HUES6 (cell line): ENCODE measurements at regions not wholly inside any gene's neighbourhood (a gene's known extent, or its start where the extent isn't known, plus 50 kb on each side); places are given as distances from the start of the nearest gene placed in this dataset.

Experiments used
- H3K27ac ChIP-seq: 2 replicates; pipeline ENCODE4 v1.7.0; 2013; ENCODE audit warnings: low read depth, mild to moderate bottlenecking, low read length, inconsistent platforms
- H3K27me3 ChIP-seq: 2 replicates; pipeline ENCODE4 v1.6.1; 2013; ENCODE audit warnings: low read length; ENCODE audit not compliant: control insufficient read depth, insufficient read depth
- H3K36me3 ChIP-seq: 2 replicates; pipeline ENCODE4 v1.6.1; 2013; ENCODE audit warnings: low read length; ENCODE audit not compliant: control insufficient read depth, insufficient read depth
- H3K4me1 ChIP-seq: 2 replicates; pipeline ENCODE4 v1.6.1; 2013; ENCODE audit warnings: low read length; ENCODE audit not compliant: control insufficient read depth, insufficient read depth
- H3K4me3 ChIP-seq: 2 replicates; pipeline ENCODE4 v1.5.1; 2013; ENCODE audit warnings: low read depth, low read length
- H3K9ac ChIP-seq: one replicate; pipeline ENCODE4 v1.6.1; 2013; ENCODE audit warnings: mild to moderate bottlenecking, low read length
- H3K9me3 ChIP-seq: 2 replicates; pipeline ENCODE4 v1.6.1; 2013; ENCODE audit warnings: low read depth, low read length; ENCODE audit not compliant: control insufficient read depth, insufficient read depth

- no peaks in the 10 kb centered on the region for H3K4me1 ChIP-seq
- no peak overlapping the region for H3K9ac ChIP-seq
- peaks cover 9% of the 10 kb centered on the region; the same call in 1 of the 2 replicates for H3K9me3 ChIP-seq
- no peaks in the 10 kb centered on the region for H3K36me3 ChIP-seq
- H3K4me3 ChIP-seq, result no peak overlapping the region
- no peaks in the 10 kb centered on the region for H3K27me3 ChIP-seq
- H3K27ac ChIP-seq, result no peak overlapping the region
Measured at GRCh38 chr12:114919479-114919878, 235.5 kb upstream of the TBX3 start.

- no peak overlapping the region for H3K4me3 ChIP-seq
- no peaks in the 10 kb centered on the region for H3K36me3 ChIP-seq
- H3K27me3 ChIP-seq, result no peaks in the 10 kb centered on the region
- H3K9ac ChIP-seq, result no peak overlapping the region
- no peaks in the 10 kb centered on the region for H3K4me1 ChIP-seq
- no peak overlapping the region for H3K27ac ChIP-seq
- H3K9me3 ChIP-seq, result peaks cover 9% of the 10 kb centered on the region; the same call in 1 of the 2 replicates
Measured at GRCh38 chr12:114918535-114919233, 234.7 kb upstream of the TBX3 start.

DNA sequence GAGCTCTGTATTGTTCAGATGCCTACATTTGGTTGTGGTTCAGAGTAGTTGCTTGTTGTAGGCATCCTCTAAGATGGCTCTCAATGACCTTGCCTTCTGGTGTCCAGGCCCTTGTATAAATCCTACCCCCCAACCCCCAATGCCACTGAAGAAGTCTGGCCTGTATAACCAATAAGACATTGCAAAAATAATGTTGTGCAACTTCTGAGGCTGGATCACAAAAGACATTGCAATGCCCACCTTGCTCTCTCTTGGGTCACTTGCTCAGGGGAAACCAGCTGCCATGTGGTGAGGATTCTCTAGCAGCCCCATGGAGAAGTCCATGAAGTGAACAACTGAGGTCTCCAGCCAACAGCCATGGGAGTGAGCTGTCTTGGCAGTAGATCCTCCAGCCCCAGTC lies 234.0 kb upstream of the TBX3 start:
- peaks cover 6% of the 10 kb centered on the region; the same call in 1 of the 2 replicates for H3K9me3 ChIP-seq
- no peaks in the 10 kb centered on the region for H3K27me3 ChIP-seq
- H3K9ac ChIP-seq, result no peak overlapping the region
- no peak overlapping the region for H3K27ac ChIP-seq
- H3K36me3 ChIP-seq, result no peaks in the 10 kb centered on the region
- no peaks in the 10 kb centered on the region for H3K4me1 ChIP-seq
- H3K4me3 ChIP-seq, result no peak overlapping the region

- H3K27ac ChIP-seq, result no peak overlapping the region
- H3K36me3 ChIP-seq, result no peaks in the 10 kb centered on the region
- H3K4me3 ChIP-seq, result no peak overlapping the region
- no peak overlapping the region for H3K9ac ChIP-seq
- peaks cover 6% of the 10 kb centered on the region; the same call in 1 of the 2 replicates for H3K9me3 ChIP-seq
- H3K4me1 ChIP-seq, result no peaks in the 10 kb centered on the region
- no peaks in the 10 kb centered on the region for H3K27me3 ChIP-seq
Measured at GRCh38 chr12:114917307-114917706, 233.3 kb upstream of the TBX3 start.

GRCh38 chr12:114916541-114916940 lies 232.6 kb upstream of the TBX3 start:
- H3K9ac ChIP-seq, result no peak overlapping the region
- no peaks in the 10 kb centered on the region for H3K4me1 ChIP-seq
- no peak overlapping the region for H3K27ac ChIP-seq
- no peaks in the 10 kb centered on the region for H3K27me3 ChIP-seq
- H3K9me3 ChIP-seq, result peaks cover 6% of the 10 kb centered on the region; the same call in 1 of the 2 replicates
- H3K36me3 ChIP-seq, result no peaks in the 10 kb centered on the region
- no peak overlapping the region for H3K4me3 ChIP-seq

GRCh38 chr12:114916124-114916523 lies 232.1 kb upstream of the TBX3 start:
- no peaks in the 10 kb centered on the region for H3K27me3 ChIP-seq
- no peak overlapping the region for H3K9ac ChIP-seq
- peaks cover 6% of the 10 kb centered on the region; the same call in 1 of the 2 replicates for H3K9me3 ChIP-seq
- H3K27ac ChIP-seq, result no peak overlapping the region
- H3K36me3 ChIP-seq, result no peaks in the 10 kb centered on the region
- no peak overlapping the region for H3K4me3 ChIP-seq
- H3K4me1 ChIP-seq, result no peaks in the 10 kb centered on the region

DNA sequence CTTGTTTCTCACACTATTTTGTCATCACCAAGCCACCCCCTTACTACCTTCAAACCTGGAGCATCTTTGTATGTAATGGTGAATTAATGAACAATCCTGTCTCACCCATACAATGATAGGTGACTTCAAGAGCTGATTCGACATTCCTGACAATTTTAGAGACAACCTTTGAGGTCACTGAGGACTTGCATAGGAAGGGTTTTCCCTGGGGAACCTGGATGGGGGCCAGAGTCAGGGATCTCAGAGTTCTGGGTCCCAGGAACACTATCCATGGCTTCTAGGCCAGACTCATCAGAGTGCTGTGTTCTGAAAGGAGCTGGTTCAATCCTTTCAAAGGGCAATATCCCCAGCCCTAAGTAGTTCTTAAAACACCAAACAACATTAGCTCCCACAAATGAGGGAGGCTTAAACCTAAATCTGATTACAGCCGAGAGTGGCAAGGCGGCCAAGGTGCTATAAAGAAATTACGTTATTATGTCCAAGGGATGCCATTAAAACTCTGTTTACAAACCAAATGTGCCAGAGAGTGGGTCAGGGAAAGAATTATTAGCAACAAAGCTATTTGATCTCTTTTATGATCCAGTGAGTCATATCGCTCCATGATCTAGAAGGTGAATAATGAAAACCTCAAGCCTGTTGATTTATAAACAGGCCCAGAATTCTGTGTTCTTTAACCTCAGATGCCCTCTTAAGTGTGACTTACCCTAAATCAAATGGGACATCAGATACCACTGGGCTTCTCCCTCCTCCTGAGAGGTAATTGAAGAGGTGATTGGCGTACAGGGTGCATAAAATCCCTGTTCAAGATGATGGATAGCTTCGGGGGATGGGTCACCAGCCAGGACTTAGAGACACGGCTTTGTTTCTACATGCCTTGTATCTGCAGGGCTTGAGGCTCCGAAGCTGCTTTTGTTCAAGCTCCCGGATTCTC lies 230.2 kb upstream of the TBX3 start:
- Histone ChIP-seq H3K27me3 (no peaks in the 10 kb centered on the region), H3K36me3 (no peaks in the 10 kb centered on the region), H3K9me3 (peaks cover 6% of the 10 kb centered on the region; the same call in 1 of the 2 replicates), H3K9ac (no peak overlapping the region), H3K27ac (no peak overlapping the region), H3K4me3 (no peak overlapping the region), H3K4me1 (no peaks in the 10 kb centered on the region)

DNA sequence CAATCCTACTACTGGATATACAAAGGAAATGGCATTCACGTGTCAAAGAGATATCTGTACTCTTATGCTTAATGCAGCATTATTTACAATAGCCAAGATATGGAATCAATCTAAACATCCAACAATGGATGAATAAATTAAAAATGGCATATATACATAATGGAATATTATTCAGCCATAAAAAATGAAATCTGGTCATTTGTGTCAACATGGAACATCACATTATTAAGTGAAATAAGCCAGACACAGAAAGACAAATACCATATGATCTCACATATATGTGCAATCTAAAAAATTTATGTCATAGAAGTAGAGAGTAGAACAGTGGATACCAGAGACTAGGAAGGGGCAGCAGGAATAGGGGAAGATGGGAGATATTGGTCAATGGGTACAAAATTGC lies 228.8 kb upstream of the TBX3 start:
- H3K27ac ChIP-seq, result no peak overlapping the region
- H3K4me3 ChIP-seq, result no peak overlapping the region
- peaks cover 3% of the 10 kb centered on the region; the same call in 1 of the 2 replicates for H3K9me3 ChIP-seq
- H3K36me3 ChIP-seq, result no peaks in the 10 kb centered on the region
- H3K4me1 ChIP-seq, result no peaks in the 10 kb centered on the region
- no peaks in the 10 kb centered on the region for H3K27me3 ChIP-seq
- no peak overlapping the region for H3K9ac ChIP-seq

DNA sequence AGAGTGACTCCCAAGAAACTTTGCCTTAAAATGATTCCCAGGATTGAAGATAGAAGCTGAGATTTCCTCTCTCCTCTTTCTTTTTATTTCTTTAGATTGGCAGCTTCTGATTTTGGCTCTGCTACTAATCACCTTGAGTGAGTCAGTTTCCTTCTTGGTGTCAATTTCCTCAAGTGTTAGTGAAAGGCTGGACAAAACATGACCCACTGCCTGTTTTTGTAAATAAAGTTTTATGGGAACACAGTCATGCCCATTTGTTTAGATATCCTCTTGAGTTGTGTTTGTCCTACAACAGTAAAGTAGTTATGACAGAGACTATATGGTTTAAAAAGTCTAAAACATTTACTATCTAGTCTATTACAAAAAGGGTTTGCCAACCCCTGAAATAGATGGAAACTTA lies 227.2 kb upstream of the TBX3 start:
- no peak overlapping the region for H3K4me3 ChIP-seq
- no peaks in the 10 kb centered on the region for H3K36me3 ChIP-seq
- no peaks in the 10 kb centered on the region for H3K4me1 ChIP-seq
- no peaks in the 10 kb centered on the region for H3K9me3 ChIP-seq
- H3K9ac ChIP-seq, result no peak overlapping the region
- no peaks in the 10 kb centered on the region for H3K27me3 ChIP-seq
- no peak overlapping the region for H3K27ac ChIP-seq

DNA sequence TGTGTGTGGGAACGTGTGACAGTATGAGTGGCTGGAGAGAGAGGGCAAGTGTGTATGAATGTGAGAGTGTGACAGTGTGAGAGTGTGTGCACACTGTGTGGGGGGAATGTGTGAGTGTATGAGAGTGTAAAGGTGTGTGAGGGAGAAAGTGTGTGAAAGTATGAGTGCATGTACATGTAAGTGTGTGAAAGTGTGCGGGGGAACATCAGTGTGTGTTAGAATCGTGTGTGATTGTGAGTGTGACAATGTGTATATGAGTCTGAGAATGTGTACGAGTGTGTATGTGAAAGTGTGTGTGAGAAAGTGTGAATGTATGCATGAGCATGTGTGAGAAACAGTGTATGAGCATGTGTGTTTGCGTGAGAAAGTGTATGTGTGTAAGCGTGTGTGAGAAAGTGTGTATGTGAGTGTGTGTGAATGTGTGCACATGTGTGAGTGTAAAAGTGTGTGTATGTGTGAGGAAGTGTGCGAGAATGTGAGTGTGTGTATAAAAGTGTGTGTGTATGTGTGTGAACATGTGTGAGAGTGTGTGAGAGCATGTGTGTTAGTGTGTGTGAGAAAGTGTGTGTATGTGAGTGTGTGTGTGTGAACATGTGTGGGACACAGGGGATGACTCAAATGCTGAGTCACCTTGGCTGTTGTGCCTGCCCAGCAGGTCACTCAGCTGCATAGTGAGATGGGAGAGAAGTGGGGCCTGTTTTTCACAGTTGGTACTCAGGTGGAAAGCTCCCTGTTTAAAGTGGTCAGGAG lies 220.5 kb upstream of the TBX3 start:
- no peaks in the 10 kb centered on the region for H3K36me3 ChIP-seq
- no peak overlapping the region for H3K4me3 ChIP-seq
- no peaks in the 10 kb centered on the region; the same call in 1 of the 2 replicates for H3K4me1 ChIP-seq
- no peaks in the 10 kb centered on the region for H3K27me3 ChIP-seq
- no peaks in the 10 kb centered on the region for H3K9me3 ChIP-seq
- no peak overlapping the region for H3K27ac ChIP-seq
- no peak overlapping the region for H3K9ac ChIP-seq
